ENCODE measurements at regions not wholly inside any gene's neighbourhood (a gene's known extent, or its start where the extent isn't known, plus 50 kb on each side); places are given as distances from the start of the nearest gene placed in this dataset.

DNA sequence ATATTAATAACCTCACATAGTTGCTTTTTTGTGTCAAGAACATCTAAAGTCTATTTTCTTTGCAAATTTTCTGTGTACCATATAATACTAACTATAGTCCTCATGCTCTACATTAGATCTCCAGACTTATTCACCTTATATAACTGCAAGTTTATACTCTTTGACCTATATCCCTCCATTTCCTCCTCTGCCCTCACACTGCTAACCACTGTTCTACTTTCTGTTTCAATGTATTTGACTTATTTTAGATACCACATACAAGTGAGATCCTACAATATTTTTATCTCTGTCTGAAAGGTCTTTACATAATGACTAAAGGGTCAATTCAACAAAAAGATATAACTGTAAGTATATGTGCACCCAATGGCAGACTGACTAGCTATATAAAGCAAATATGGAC is 789.7 kb upstream of the ZNF608 start (continued):
- no peak for TF ChIP-seq SAFB2 (CRISPR knock-in tag; IDR thresholded peaks at IDR 0.05; ENCODE audit: borderline replicate concordance, low read depth)
- TF ChIP-seq, protein P1, sequence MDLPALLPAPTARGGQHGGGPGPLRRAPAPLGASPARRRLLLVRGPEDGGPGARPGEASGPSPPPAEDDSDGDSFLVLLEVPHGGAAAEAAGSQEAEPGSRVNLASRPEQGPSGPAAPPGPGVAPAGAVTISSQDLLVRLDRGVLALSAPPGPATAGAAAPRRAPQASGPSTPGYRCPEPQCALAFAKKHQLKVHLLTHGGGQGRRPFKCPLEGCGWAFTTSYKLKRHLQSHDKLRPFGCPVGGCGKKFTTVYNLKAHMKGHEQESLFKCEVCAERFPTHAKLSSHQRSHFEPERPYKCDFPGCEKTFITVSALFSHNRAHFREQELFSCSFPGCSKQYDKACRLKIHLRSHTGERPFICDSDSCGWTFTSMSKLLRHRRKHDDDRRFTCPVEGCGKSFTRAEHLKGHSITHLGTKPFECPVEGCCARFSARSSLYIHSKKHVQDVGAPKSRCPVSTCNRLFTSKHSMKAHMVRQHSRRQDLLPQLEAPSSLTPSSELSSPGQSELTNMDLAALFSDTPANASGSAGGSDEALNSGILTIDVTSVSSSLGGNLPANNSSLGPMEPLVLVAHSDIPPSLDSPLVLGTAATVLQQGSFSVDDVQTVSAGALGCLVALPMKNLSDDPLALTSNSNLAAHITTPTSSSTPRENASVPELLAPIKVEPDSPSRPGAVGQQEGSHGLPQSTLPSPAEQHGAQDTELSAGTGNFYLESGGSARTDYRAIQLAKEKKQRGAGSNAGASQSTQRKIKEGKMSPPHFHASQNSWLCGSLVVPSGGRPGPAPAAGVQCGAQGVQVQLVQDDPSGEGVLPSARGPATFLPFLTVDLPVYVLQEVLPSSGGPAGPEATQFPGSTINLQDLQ (CRISPR knock-in tag; IDR thresholded peaks at IDR 0.05) = no peak

DNA sequence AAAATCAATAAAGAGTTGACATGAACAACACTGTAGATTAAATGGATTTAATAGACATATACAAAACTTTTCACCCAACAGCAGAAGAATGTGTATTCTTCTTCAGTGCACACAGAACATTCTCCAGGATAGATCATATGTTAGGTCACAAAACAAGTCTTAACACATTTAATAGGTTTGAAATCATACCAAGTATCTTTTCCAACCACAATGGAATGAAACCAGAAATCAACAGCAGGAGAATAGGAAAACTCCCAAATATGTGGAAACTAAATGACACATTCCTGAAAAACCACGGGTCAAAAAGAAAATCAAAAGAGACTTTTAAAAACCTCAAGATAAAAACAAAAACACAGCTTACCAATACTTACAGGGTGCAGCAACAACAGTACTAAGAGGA is 790.1 kb upstream of the ZNF608 start:
- 0% methylated on average over 1 of the region's 1 CpG for WGBS (ENCODE audit: low lambda C conversion rate)
- intact Hi-C loops (cut with micrococcal nuclease; ENCODE audit: unreplicated experiment) = no loop called here
- ChIA-PET CTCF (ENCODE audit: low intra/inter-chr PET ratio, low total read pairs) (no interaction called here), POLR2A (no interaction called here)
- FAIRE-seq (no peak), ATAC-seq (no peak), DNase-seq (ENCODE audit: low spot score) (no peak)
- TF ChIP-seq, protein P2, sequence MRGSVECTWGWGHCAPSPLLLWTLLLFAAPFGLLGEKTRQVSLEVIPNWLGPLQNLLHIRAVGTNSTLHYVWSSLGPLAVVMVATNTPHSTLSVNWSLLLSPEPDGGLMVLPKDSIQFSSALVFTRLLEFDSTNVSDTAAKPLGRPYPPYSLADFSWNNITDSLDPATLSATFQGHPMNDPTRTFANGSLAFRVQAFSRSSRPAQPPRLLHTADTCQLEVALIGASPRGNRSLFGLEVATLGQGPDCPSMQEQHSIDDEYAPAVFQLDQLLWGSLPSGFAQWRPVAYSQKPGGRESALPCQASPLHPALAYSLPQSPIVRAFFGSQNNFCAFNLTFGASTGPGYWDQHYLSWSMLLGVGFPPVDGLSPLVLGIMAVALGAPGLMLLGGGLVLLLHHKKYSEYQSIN (CRISPR knock-in tag; IDR thresholded peaks at IDR 0.05; ENCODE audit: borderline replicate concordance) = no peak
- TF ChIP-seq ZNF547 (CRISPR knock-in tag; IDR thresholded peaks at IDR 0.05) (no peak), CBX5 (CRISPR knock-in tag; IDR thresholded peaks at IDR 0.05; ENCODE audit: borderline replicate concordance) (no peak), FOXO1 (CRISPR knock-in tag; IDR thresholded peaks at IDR 0.05) (no peak), BHLHE40 (IDR thresholded peaks at IDR 0.05; ENCODE audit: low read length) (no peak), ZFX (CRISPR knock-in tag; IDR thresholded peaks at IDR 0.05; ENCODE audit: low read depth) (no peak), MAFG (CRISPR knock-in tag; IDR thresholded peaks at IDR 0.05) (no peak)
- TF ChIP-seq, protein P3, sequence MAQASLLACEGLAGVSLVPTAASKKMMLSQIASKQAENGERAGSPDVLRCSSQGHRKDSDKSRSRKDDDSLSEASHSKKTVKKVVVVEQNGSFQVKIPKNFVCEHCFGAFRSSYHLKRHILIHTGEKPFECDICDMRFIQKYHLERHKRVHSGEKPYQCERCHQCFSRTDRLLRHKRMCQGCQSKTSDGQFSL (CRISPR knock-in tag; IDR thresholded peaks at IDR 0.05) = no peak
- TF ChIP-seq, protein P4, sequence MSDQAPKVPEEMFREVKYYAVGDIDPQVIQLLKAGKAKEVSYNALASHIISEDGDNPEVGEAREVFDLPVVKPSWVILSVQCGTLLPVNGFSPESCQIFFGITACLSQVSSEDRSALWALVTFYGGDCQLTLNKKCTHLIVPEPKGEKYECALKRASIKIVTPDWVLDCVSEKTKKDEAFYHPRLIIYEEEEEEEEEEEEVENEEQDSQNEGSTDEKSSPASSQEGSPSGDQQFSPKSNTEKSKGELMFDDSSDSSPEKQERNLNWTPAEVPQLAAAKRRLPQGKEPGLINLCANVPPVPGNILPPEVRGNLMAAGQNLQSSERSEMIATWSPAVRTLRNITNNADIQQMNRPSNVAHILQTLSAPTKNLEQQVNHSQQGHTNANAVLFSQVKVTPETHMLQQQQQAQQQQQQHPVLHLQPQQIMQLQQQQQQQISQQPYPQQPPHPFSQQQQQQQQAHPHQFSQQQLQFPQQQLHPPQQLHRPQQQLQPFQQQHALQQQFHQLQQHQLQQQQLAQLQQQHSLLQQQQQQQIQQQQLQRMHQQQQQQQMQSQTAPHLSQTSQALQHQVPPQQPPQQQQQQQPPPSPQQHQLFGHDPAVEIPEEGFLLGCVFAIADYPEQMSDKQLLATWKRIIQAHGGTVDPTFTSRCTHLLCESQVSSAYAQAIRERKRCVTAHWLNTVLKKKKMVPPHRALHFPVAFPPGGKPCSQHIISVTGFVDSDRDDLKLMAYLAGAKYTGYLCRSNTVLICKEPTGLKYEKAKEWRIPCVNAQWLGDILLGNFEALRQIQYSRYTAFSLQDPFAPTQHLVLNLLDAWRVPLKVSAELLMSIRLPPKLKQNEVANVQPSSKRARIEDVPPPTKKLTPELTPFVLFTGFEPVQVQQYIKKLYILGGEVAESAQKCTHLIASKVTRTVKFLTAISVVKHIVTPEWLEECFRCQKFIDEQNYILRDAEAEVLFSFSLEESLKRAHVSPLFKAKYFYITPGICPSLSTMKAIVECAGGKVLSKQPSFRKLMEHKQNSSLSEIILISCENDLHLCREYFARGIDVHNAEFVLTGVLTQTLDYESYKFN (CRISPR knock-in tag; conservative IDR thresholded peaks at IDR 0.05) = no peak
- TF ChIP-seq, protein P5, sequence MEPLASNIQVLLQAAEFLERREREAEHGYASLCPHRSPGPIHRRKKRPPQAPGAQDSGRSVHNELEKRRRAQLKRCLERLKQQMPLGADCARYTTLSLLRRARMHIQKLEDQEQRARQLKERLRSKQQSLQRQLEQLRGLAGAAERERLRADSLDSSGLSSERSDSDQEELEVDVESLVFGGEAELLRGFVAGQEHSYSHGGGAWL (CRISPR knock-in tag; IDR thresholded peaks at IDR 0.05) = no peak
- Histone ChIP-seq H3K9me3 (ENCODE audit: low read length) (peaks cover 40% of the 10 kb centered on the region), H3K27ac (ENCODE audit: extremely low read length, insufficient read depth, low read length) (no peak overlapping the region), H4K20me1 (ENCODE audit: insufficient read depth, low read length) (no peaks in the 10 kb centered on the region), H3K4me2 (ENCODE audit: low read depth, low read length) (no peak overlapping the region), H3K9ac (ENCODE audit: insufficient read depth, low read depth, low read length) (no peak overlapping the region), H3K4me3 (replicated peaks in 1 of 3; ENCODE audit: insufficient read depth in 1 of 3, low read depth in 2 of 3, low read length in 3 of 3) (no peak overlapping the region), H3K79me2 (ENCODE audit: insufficient read depth, low read length) (no peaks in the 10 kb centered on the region), H2AFZ (ENCODE audit: low read length) (no peak overlapping the region), H3K27me3 (ENCODE audit: control insufficient read depth in 1 of 2, insufficient read depth in 2 of 2, low read length in 2 of 2) (no peaks in the 10 kb centered on the region), H3K36me3 (replicated peaks in 1 of 2; ENCODE audit: control insufficient read depth in 1 of 2, insufficient read depth in 2 of 2, low read length in 2 of 2) (no peaks in the 10 kb centered on the region), H3K4me1 (ENCODE audit: insufficient read depth, low read length) (no peaks in the 10 kb centered on the region)
- no TSS peak for BruUV-seq (replicated peaks)
- in situ Hi-C loops (cut with HindIII; ENCODE audit: extremely low pct_ligation_motif_present, low pct_unique_long_range_greater_than_20kb) = no loop called here

All from HepG2 (cell line).